Nephron (organoid): ENCODE measurements at regions not wholly inside any gene's neighbourhood (a gene's known extent, or its start where the extent isn't known, plus 50 kb on each side); places are given as distances from the start of the nearest gene placed in this dataset.

ENCODE experiments used
- H3K27ac Mint-ChIP-seq, 3 experiments: 2 replicates each; pipeline ENCODE4 v1.8.0; 2020; ENCODE audit warnings: mixed read lengths in 3 of 3, mild to moderate bottlenecking in 2 of 3, moderate library complexity in 1 of 3
- H3K27me3 Mint-ChIP-seq: 2 replicates; pipeline ENCODE4 v1.8.0; 2021; ENCODE audit warnings: low read depth, mild to moderate bottlenecking, moderate library complexity, mixed read lengths
- H3K36me3 Mint-ChIP-seq: 2 replicates; pipeline ENCODE4 v1.8.0; 2020; ENCODE audit warnings: low read depth, mixed read lengths
- H3K4me1 Mint-ChIP-seq: 2 replicates; pipeline ENCODE4 v1.8.0; 2020; ENCODE audit warnings: mixed read lengths
- H3K4me3 Mint-ChIP-seq, 3 experiments: 2 replicates each; pipeline ENCODE4 v1.8.0; 2020; ENCODE audit warnings: mild to moderate bottlenecking in 3 of 3, mixed read lengths in 3 of 3, moderate library complexity in 2 of 3
- H3K9me3 Mint-ChIP-seq: 2 replicates; pipeline ENCODE4 v1.8.0; 2020; ENCODE audit warnings: mixed read lengths
- CTCF ChIP-seq, 3 experiments: fragments of 200-600 bp; sonication (generic); IDR thresholded peaks; one replicate each; pipeline ENCODE4 v1.5.0; 2021; ENCODE audit warnings: antibody characterized with exemption in 3 of 3; ENCODE audit not compliant: unreplicated experiment in 3 of 3

DNA sequence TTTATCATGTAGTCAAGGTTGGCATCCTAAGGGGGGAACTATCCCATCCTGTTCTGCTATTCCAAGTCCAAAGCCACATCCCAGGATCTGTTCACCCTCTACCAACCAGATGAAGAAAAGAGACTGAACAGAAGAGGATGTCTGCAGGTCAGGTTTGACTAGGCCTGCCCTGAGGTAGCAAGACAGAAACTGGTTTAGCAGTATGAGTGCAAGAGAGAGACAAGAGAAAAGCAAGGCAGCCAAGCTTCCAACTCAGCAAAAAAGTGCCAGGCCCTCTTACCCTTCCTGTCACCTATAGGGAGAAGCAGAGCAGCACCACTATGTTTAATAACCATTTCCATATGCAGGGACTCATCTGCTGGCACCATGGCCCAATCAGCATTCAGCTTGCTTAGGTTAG lies 320.8 kb upstream of the DUSP10 start:
- H3K27ac Mint-ChIP-seq, result no peak overlapping the region
- H3K4me3 Mint-ChIP-seq, result no peak overlapping the region
- peaks cover 6% of the 10 kb centered on the region for H3K36me3 Mint-ChIP-seq
- no peak for TF ChIP-seq CTCF (IDR thresholded peaks at IDR 0.05; ENCODE audit: unreplicated experiment in 3 of 3)
- H3K9me3 Mint-ChIP-seq, result peaks cover 20% of the 10 kb centered on the region
- H3K4me1 Mint-ChIP-seq, result peaks cover 4% of the 10 kb centered on the region
- peaks cover 3% of the 10 kb centered on the region for H3K27me3 Mint-ChIP-seq

DNA sequence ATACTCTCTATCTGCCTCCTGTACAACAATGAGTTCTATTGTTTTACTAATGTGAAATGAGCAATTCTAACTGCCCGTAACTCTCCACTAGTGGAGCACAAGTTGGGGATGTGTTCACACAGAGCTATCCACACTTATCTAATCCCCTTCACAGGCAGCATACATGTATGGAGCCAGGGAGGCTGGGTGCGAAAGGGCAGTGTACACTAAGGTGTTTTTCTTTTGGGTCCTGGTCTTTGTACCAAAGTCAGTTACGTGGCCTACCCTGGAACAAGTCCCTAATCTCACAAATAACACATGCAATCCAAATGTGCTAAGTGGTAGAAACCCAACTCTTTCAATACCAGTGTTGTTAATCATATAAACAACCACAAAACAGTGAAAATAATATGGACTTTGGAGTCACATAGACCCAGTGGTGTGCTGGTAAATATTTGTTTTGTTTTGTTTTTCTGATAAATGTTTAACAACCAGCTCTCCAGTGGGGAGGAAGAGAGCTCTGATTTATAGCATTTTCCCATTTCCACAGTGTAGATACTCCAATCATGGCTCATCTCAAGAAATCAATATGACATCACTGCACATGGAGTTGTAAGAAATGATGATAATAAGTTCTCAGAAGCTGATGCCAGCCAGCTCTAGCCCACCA lies 319.9 kb upstream of the DUSP10 start:
- Mint-ChIP-seq H3K36me3 (peaks cover 6% of the 10 kb centered on the region), H3K4me3 (no peak overlapping the region), H3K27ac (no peak overlapping the region), H3K27me3 (no peaks in the 10 kb centered on the region), H3K4me1 (peaks cover 4% of the 10 kb centered on the region), H3K9me3 (peaks cover 17% of the 10 kb centered on the region)
- no peak for TF ChIP-seq CTCF (IDR thresholded peaks at IDR 0.05; ENCODE audit: unreplicated experiment in 3 of 3)

DNA sequence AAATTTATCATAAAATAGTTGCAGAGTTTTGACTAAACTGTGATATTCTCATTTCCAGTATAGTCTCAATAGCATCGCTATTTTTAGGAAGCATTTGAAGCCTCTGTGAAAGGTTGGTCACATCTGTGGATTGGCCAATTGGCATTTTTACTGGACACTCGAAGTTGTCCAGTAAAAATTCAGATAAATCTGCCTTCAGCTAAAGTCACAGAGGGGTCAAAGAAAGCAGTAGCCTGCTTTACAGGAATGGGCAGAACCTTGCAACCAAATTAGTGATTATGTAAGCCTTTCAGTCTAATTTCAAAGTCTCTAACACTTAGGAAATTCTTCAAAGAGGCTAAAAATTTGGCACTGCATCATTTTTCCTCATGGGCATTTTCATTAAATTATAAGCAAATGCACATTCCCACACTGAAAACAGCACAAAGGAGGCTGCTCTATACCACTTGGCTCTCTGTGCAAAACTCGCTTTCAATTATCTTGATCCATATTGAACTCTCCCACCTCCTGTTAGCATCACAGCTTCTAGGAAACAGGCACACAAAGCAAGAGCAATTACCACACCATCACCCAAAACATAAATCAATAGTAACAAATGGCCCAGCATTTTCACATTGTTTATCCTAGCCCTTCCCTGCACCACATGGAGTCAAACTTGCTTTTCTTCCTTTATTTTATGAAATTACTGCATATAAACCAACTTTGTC lies 318.5 kb upstream of the DUSP10 start:
- no peak overlapping the region for H3K4me3 Mint-ChIP-seq
- H3K4me1 Mint-ChIP-seq, result peaks cover 4% of the 10 kb centered on the region

DNA sequence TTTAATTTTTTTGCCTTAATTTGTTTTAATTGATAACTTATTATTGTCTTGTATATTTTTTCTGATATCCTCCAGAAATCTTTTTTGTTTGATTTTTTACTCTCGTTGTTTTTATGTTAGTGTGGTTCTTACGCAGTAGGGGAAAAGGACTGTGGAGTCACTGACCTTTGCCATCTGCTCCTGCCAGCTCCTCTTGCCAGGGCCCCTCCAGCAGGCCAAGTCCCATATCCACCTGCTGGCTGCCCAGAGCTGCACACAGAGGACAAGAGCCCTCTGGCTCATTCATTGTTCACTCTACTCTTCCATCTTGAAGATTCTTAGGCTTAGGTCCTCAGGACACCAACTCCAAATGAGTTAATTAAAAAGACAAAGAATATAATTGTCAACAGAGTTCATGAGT lies 316.4 kb upstream of the DUSP10 start:
- Mint-ChIP-seq H3K9me3 (no peaks in the 10 kb centered on the region), H3K27me3 (peaks cover 5% of the 10 kb centered on the region), H3K27ac (no peak overlapping the region), H3K4me3 (no peak overlapping the region), H3K36me3 (no peaks in the 10 kb centered on the region), H3K4me1 (peaks cover 4% of the 10 kb centered on the region)
- no peak for TF ChIP-seq CTCF (IDR thresholded peaks at IDR 0.05; ENCODE audit: unreplicated experiment in 3 of 3)

More for the DNA sequence above, 318.5 kb upstream of the DUSP10 start:
- H3K27ac Mint-ChIP-seq, result no peak overlapping the region
- H3K9me3 Mint-ChIP-seq, result peaks cover 11% of the 10 kb centered on the region
- no peak for TF ChIP-seq CTCF (IDR thresholded peaks at IDR 0.05; ENCODE audit: unreplicated experiment in 3 of 3)
- H3K36me3 Mint-ChIP-seq, result peaks cover 6% of the 10 kb centered on the region
- no peaks in the 10 kb centered on the region for H3K27me3 Mint-ChIP-seq

DNA sequence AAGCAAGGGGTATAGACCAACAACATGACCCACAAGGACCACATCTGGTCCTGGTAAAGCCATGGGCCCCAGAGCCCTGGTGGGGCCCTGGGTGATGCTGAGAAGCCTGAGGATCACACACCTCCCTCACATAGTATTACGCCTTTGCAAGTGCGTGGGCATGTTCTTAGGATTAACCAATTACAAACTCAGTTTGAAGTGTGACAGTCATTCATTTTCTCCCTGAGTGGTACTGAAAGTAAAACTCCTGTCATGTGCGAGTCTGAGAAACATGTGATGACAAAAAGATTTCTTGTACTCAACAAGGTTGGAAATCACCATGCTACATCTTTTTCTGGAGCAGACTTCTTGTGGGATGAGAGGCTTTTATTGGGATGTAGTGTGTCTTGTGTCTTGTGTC lies 315.3 kb upstream of the DUSP10 start:
- no peak overlapping the region for H3K4me3 Mint-ChIP-seq
- H3K27ac Mint-ChIP-seq, result no peak overlapping the region
- H3K9me3 Mint-ChIP-seq, result no peaks in the 10 kb centered on the region
- H3K27me3 Mint-ChIP-seq, result peaks cover 11% of the 10 kb centered on the region
- H3K4me1 Mint-ChIP-seq, result peaks cover 4% of the 10 kb centered on the region
- no peaks in the 10 kb centered on the region for H3K36me3 Mint-ChIP-seq
- no peak for TF ChIP-seq CTCF (IDR thresholded peaks at IDR 0.05; ENCODE audit: unreplicated experiment in 3 of 3)

DNA sequence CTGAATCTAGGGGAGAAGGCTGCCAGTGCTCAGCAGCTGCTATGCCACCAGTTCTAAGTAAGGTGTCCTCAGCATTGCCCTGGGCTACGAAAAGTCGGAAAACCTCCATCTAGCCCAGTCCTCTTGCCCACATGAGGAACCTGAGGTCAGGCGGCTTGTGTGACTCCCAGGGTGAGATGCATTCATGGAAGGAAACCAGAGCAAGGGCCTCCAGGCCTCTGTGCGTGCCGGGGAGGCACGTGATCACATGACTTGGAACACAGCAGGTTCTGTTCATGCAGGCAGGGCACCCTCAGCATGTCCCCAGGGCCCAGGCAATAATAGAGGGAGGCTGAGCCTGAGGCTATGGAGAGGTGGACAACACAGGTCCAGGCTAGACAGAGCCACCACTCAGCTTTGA lies 312.5 kb upstream of the DUSP10 start:
- Mint-ChIP-seq H3K4me3 (no peak overlapping the region), H3K27ac (no peak overlapping the region), H3K36me3 (no peaks in the 10 kb centered on the region), H3K9me3 (no peaks in the 10 kb centered on the region), H3K27me3 (peaks cover 16% of the 10 kb centered on the region), H3K4me1 (no peaks in the 10 kb centered on the region)
- TF ChIP-seq CTCF (IDR thresholded peaks at IDR 0.05; ENCODE audit: unreplicated experiment in 3 of 3), result no peak
